Adrenal gland (tissue), 9 donors: ENCODE measurements at regions not wholly inside any gene's neighbourhood (a gene's known extent, or its start where the extent isn't known, plus 50 kb on each side); places are given as distances from the start of the nearest gene placed in this dataset.

ENCODE experiments used
- DNase-seq, 7 donors: peaks; one replicate each; pipeline ENCODE4 v3.0.0-alpha.2; 2019 to 2020
- H3K27ac ChIP-seq, 5 donors: fragments of 200-600 bp; sonication (generic) in 4 of 5; 1 replicate in 3 of 5; 2 replicates in 2 of 5; pipeline versions ENCODE4 v1.5.1 to v1.8.0; 2016 to 2020; ENCODE audit warnings: mild to moderate bottlenecking in 1 of 5
- H3K27me3 ChIP-seq: fragments of 200-600 bp; 2 replicates; pipeline ENCODE4 v1.8.0; 2021
- H3K36me3 ChIP-seq, 2 donors: fragments of 200-600 bp; replicated peaks in 1 of 2; 1 replicate in 1 of 2; 2 replicates in 1 of 2; pipeline versions ENCODE4 v1.5.1 to v1.8.0; 2018 to 2022
- H3K4me1 ChIP-seq, 2 donors: fragments of 200-600 bp; replicated peaks in 1 of 2; 1 replicate in 1 of 2; 2 replicates in 1 of 2; pipeline versions ENCODE4 v1.5.1 to v1.8.0; 2018 to 2021
- H3K4me3 ChIP-seq, 4 donors: fragments of 200-600 bp; sonication (generic) in 3 of 4; one replicate each; pipeline ENCODE4 v1.5.1; 2016 to 2018
- H3K9me3 ChIP-seq, 3 donors: fragments of 200-600 bp; sonication (generic) in 1 of 3; replicated peaks in 1 of 3; 1 replicate in 2 of 3; 2 replicates in 1 of 3; pipeline versions ENCODE4 v1.5.1 to v1.8.0; 2016 to 2021
- POLR2A ChIP-seq, 2 donors: fragments of 450-650 bp; IDR thresholded peaks; one replicate each; pipeline ENCODE4 v1.6.1; 2017; ENCODE audit warnings: antibody characterized with exemption in 2 of 2, mild to moderate bottlenecking in 2 of 2, moderate library complexity in 1 of 2
- WGBS, 4 donors: extraction: QIAGEN DNeasy Blood & Tissue Kit in 2 of 4; methylation state at CpG; one replicate each; pipeline versions ENCODE4 v1.1.5 to v1.1.7; 2013 to 2017; 5-methylcytosine and 5-hydroxymethylcytosine counted together
- intact Hi-C, 2 donors: fragments of 100-400 bp; cut with DNase I; formaldehyde crosslinking; loops; one replicate each; pipeline versions ENCODE4 v1.14.1 to v1.15.0; 2022 to 2023
- TF ChIP-seq, protein P1 (sequence below), 6 experiments: fragments of 450-650 bp in 4 of 6; fragments of 200-600 bp in 2 of 6; sonication (generic) in 1 of 6; IDR thresholded peaks; 1 replicate in 5 of 6; 2 replicates in 1 of 6; pipeline versions ENCODE4 v1.5.1 to v1.8.0; 2016 to 2021; ENCODE audit warnings: antibody characterized with exemption in 6 of 6, mild to moderate bottlenecking in 2 of 6, moderate library complexity in 1 of 6
- donor health status: healthy with polysubstance abuse.
- donor health status: Bipolar disorder and iron deficiency.
- donor health status: DM: yes; HTN: yes; CAD: no.
- donor health status: DM: no; HTN: no; CAD: no.
- donor health status: DM: no; HTN: no; CAD: no.

DNA sequence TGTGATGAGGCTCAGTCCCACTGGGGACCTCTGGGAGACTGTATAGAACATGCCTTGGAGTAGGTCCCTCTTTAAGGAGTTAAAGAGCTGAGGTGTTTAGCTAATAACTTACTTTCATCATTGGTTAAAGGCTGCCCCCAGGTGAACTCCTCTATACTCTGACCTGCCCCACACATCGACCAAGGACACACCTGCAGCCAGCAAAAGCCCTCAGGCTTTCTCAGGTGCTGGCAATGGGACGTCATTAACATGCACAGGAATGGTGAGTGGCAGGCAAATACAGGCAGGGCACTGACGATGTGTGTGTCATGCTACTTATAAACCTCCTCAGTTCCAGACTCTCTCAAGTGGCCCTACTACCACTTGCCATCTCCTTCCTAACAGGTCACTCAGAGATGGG lies 366.4 kb downstream of the KIF16B start:
- no peak for DNase-seq
- intact Hi-C loops, result no loop called here
- no peaks in the 10 kb centered on the region for H3K36me3 ChIP-seq
- H3K27ac ChIP-seq, result no peak overlapping the region
- H3K27me3 ChIP-seq, result no peaks in the 10 kb centered on the region
- no peaks in the 10 kb centered on the region for H3K4me1 ChIP-seq
- 79 to 92% (median 84%) methylated on average over 3 of the region's 3 CpGs for WGBS, 4 donors
- H3K9me3 ChIP-seq, result no peaks in the 10 kb centered on the region
- TF ChIP-seq POLR2A (IDR thresholded peaks at IDR 0.05), result no peak
- TF ChIP-seq, protein P1, sequence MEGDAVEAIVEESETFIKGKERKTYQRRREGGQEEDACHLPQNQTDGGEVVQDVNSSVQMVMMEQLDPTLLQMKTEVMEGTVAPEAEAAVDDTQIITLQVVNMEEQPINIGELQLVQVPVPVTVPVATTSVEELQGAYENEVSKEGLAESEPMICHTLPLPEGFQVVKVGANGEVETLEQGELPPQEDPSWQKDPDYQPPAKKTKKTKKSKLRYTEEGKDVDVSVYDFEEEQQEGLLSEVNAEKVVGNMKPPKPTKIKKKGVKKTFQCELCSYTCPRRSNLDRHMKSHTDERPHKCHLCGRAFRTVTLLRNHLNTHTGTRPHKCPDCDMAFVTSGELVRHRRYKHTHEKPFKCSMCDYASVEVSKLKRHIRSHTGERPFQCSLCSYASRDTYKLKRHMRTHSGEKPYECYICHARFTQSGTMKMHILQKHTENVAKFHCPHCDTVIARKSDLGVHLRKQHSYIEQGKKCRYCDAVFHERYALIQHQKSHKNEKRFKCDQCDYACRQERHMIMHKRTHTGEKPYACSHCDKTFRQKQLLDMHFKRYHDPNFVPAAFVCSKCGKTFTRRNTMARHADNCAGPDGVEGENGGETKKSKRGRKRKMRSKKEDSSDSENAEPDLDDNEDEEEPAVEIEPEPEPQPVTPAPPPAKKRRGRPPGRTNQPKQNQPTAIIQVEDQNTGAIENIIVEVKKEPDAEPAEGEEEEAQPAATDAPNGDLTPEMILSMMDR (IDR thresholded peaks at IDR 0.05), result no peak
- no peak overlapping the region for H3K4me3 ChIP-seq

DNA sequence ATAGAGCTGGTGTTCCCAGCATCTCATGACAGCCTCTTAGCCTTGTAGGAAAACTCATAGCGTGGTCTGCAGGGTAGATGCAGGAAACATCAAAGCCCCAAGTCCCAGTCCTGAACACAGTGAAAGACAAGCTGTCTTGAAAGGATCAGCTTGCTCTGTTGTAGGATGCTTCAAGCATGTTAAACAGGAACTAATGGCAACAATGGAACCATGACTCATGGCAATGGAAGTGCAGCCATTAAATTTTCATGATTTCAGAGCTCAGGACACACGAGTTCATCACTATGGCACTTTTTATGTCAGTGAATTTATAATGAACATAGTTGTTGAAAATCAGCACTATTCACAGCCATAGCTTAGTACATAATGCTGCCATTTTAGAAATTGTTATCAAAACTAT lies 367.7 kb downstream of the KIF16B start:
- Histone ChIP-seq H3K4me3 (no peak overlapping the region), H3K4me1 (no peaks in the 10 kb centered on the region), H3K9me3 (no peaks in the 10 kb centered on the region), H3K27ac (no peak overlapping the region), H3K36me3 (no peaks in the 10 kb centered on the region), H3K27me3 (no peaks in the 10 kb centered on the region)
- intact Hi-C loops, result no loop called here
- 66 to 88% (median 85%) methylated on average over 2 of the region's 2 CpGs for WGBS, 4 donors
- DNase-seq, result no peak
- TF ChIP-seq, protein P1 (IDR thresholded peaks at IDR 0.05), result no peak
- no peak for TF ChIP-seq POLR2A (IDR thresholded peaks at IDR 0.05)

DNA sequence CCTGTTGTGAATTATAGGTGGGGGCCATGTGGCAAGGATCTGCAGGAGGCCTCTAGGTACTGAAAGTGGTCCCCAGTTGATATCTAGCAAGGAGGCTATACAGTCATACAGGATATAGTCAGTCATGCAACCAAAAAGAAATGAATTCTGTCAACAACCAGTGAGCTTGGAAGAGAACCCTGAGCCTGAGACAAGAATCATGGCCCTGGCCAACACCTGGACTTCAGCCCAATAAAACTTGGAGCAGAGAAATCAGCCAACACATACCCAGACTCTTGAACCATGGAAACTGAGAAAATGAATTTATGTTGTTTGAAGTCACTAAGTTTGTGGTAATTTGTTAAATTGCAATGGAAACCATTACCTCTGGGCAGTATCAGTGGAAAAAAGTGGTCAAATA lies 370.2 kb downstream of the KIF16B start:
- Histone ChIP-seq H3K4me1 (no peaks in the 10 kb centered on the region), H3K9me3 (no peaks in the 10 kb centered on the region)

GRCh38 chr20:16201191-16201590 lies 372.1 kb downstream of the KIF16B start:
- 91 to 97% (median 95%) methylated on average over 4 of the region's 4 CpGs for WGBS, 4 donors
- no peak overlapping the region for H3K4me3 ChIP-seq

More for the DNA sequence above, 370.2 kb downstream of the KIF16B start:
- Histone ChIP-seq H3K27me3 (no peaks in the 10 kb centered on the region), H3K36me3 (no peaks in the 10 kb centered on the region), H3K27ac (no peak overlapping the region), H3K4me3 (no peak overlapping the region)
- TF ChIP-seq, protein P1 (IDR thresholded peaks at IDR 0.05), result no peak
- TF ChIP-seq POLR2A (IDR thresholded peaks at IDR 0.05), result no peak
- no peak for DNase-seq
- intact Hi-C loops, result no loop called here

More at GRCh38 chr20:16201191-16201590, 372.1 kb downstream of the KIF16B start:
- no peak overlapping the region for H3K27ac ChIP-seq
- no peaks in the 10 kb centered on the region for H3K27me3 ChIP-seq
- TF ChIP-seq, protein P1 (IDR thresholded peaks at IDR 0.05), result no peak
- TF ChIP-seq POLR2A (IDR thresholded peaks at IDR 0.05), result no peak
- no peaks in the 10 kb centered on the region for H3K4me1 ChIP-seq
- no peak for DNase-seq
- no peaks in the 10 kb centered on the region for H3K9me3 ChIP-seq
- H3K36me3 ChIP-seq, result no peaks in the 10 kb centered on the region
- intact Hi-C loops, result no loop called here
